ENCODE measurements at regions not wholly inside any gene's neighbourhood (a gene's known extent, or its start where the extent isn't known, plus 50 kb on each side); places are given as distances from the start of the nearest gene placed in this dataset.
A peak's percentile ranks its signal among the peaks of the same experiment; 100 is the strongest.
"Not testable (repeated sequence)": the region's sequence is repeated elsewhere in the genome, so short reads cannot be mapped to it uniquely, and the experiment has no call there.

DNA sequence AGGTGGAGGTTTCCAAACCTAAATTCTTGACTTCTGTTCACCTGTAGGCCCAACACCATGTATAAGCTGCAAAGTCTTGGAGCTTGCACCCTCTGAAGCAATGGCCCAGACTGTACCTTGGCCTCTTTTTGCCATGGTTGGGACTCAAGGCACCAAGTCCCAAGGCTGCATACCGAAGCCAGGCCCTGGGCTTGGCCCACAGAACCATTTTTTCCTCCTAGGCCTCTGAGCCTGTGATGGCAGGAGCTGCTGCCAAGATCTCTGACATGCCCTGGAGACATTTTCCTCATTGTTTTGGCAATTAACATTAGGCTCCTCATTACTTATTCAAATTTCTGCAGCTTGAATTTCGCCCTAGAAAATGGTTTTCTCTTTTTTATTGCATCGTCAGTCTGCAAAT, 297.9 kb downstream of the OXSM start:
- Histone ChIP-seq H3K27me3 (ENCODE audit: control insufficient read depth, insufficient read depth, low read length) (no peaks in the 10 kb centered on the region), H3K36me3 (replicated peaks; ENCODE audit: control insufficient read depth, insufficient read depth, low read length) (no peaks in the 10 kb centered on the region), H3K4me3 (ENCODE audit: insufficient read depth, low read depth, low read length) (no peak overlapping the region)
- DNase-seq, result no peak

DNA sequence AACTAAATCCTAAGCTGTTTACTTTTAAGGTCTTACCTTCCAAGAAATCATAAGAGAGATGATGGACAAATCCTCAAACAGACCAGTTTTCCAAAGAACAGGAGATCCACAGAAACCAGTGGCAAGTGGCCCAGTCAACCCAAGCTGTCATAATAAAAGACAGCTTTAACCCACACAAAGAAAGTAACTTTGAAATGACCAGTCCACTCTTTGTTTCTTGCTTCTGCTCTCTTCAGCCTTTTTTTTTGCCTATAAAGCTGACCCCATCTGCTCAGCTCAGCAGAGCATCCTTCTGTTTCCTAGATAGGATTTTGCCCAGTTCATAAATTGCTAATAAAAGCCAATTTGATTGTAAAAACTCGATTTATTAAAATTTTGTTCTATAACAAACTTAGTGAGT, 299.4 kb downstream of the OXSM start:
- Histone ChIP-seq H3K36me3 (replicated peaks; ENCODE audit: control insufficient read depth, insufficient read depth, low read length) (no peaks in the 10 kb centered on the region), H3K27me3 (ENCODE audit: control insufficient read depth, insufficient read depth, low read length) (no peaks in the 10 kb centered on the region), H3K4me3 (ENCODE audit: insufficient read depth, low read depth, low read length) (no peak overlapping the region)
- no peak for DNase-seq

DNA sequence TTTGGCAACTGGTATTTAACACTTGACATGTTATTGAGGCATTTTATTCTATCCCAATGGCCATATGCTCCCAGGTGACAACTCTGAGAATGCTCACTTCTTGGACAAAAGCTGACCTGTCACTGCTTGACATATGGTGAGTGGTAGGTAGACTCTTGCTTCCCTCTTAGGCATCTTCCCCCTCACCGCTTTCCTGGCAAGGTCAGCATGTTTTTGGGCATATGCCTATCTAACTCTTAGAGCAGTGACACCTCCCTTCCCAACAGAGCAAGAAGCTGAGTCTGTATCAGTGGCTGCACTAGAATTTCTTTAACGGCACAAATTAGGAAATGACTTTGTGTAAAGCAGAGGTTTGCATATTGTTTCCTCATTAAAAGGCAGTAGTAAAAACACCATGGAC, 300.7 kb downstream of the OXSM start:
- Histone ChIP-seq H3K4me3 (ENCODE audit: insufficient read depth, low read depth, low read length) (no peak overlapping the region), H3K36me3 (replicated peaks; ENCODE audit: control insufficient read depth, insufficient read depth, low read length) (no peaks in the 10 kb centered on the region), H3K27me3 (ENCODE audit: control insufficient read depth, insufficient read depth, low read length) (no peaks in the 10 kb centered on the region)
- no peak for DNase-seq

DNA sequence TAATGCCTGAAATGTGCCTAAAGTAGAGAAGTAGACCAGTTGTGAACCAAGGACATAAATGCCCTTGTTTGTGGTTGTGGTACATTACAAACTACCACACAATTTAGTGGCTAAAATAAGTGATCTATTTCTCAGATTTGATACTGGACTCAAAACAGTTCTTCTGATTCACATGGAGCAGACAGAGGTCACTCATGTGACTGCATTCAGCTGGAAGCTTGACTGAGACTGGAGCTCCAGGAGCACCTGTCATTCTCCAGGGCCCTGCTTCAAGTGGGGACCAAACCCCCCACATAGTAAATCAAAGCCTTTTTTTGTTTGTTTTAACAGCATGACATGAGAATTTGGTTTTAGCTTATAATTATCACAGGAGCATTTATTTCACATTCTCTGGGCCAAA, 301.2 kb downstream of the OXSM start:
- H3K27me3 ChIP-seq (ENCODE audit: control insufficient read depth, insufficient read depth, low read length), result no peaks in the 10 kb centered on the region
- H3K36me3 ChIP-seq (replicated peaks; ENCODE audit: control insufficient read depth, insufficient read depth, low read length), result no peaks in the 10 kb centered on the region
- no peak for DNase-seq
- H3K4me3 ChIP-seq (ENCODE audit: insufficient read depth, low read depth, low read length), result no peak overlapping the region

DNA sequence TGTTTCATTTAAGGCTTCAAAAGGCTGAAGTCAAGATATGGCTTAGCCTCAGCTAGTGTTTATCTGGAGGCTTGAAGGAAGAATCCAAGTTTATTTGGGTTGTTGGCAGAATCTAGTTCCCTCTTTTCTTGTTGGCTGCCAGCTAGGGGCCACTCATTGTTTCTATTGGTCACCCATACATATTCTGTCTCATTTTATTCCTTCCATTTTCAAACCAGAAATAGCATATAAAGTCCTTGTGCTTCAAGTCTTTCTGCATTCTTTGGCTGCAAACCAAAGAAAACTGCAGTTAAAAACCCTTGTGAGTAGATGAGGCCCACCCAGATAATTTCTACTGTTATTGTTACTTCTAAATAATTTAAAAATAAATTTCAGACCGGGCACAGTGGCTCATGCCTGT, 301.7 kb downstream of the OXSM start:
- H3K27me3 ChIP-seq (ENCODE audit: control insufficient read depth, insufficient read depth, low read length), result no peaks in the 10 kb centered on the region
- DNase-seq, result no peak
- H3K4me3 ChIP-seq (ENCODE audit: insufficient read depth, low read depth, low read length), result no peak overlapping the region
- no peaks in the 10 kb centered on the region for H3K36me3 ChIP-seq (replicated peaks; ENCODE audit: control insufficient read depth, insufficient read depth, low read length)

DNA sequence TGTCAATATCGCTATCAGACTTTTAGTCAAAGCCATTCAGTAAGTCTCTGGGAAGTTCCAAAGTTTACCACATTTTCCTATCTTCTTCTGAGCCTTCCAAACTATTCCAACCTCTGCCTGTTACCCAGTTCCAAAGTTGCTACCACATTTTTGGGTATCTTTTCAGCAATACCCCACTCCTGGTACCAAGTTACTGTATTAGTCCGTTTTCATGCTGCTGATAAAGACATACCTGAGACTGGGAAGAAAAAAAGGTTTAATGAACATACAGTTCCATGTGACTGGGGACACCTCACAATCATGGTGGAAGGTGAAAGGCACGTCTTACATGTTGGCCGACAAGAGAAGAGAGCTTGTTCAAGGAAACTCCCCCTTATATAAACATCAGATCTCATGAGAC, 307.2 kb downstream of the OXSM start:
- DNase-seq; H3K27me3 ChIP-seq (ENCODE audit: control insufficient read depth, insufficient read depth, low read length); H3K36me3 ChIP-seq (replicated peaks; ENCODE audit: control insufficient read depth, insufficient read depth, low read length); H3K4me3 ChIP-seq (ENCODE audit: insufficient read depth, low read depth, low read length): not testable (repeated sequence)

DNA sequence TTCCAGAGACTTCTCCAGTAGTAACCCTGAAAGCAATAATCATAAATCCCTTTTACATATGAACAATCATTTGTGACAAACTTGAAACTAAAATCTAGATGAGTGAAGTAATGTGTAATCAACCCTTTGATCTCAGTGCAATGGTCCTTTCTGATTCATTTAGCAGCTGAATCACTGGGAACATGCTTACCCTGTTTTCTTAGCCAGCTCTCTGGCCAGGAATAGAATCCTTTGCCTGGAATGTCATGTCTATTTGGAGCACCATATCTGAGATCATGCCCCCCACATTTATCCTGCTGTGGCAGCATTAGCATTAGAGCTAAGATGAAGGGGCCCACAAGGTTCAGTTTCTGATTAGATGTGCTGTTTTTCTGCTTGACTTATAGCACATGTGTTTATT, 309.8 kb downstream of the OXSM start:
- Histone ChIP-seq H3K27me3 (ENCODE audit: control insufficient read depth, insufficient read depth, low read length) (no peaks in the 10 kb centered on the region), H3K36me3 (replicated peaks; ENCODE audit: control insufficient read depth, insufficient read depth, low read length) (no peaks in the 10 kb centered on the region), H3K4me3 (ENCODE audit: insufficient read depth, low read depth, low read length) (no peak overlapping the region)
- no peak for DNase-seq

DNA sequence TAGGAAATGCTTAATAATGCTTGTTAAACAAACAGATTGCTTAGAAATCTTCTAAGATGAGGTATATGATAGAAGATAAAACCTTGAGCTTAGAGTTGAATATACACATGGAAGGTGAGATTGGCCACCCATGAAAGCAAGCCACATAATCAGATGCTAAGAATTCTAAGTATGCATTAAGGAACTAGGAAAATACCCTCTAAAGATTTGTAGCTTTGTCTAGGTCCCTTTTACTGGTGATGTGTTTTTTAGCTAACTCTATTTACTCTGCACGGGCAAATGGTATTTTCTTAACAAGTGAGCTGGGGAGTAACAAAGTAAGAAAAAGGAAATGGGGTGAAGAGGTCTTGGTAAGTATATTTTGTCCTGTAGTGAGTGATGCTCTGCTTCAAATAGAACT, 310.3 kb downstream of the OXSM start:
- H3K4me3 ChIP-seq (ENCODE audit: insufficient read depth, low read depth, low read length), result no peak overlapping the region
- no peak for DNase-seq
- no peaks in the 10 kb centered on the region for H3K36me3 ChIP-seq (replicated peaks; ENCODE audit: control insufficient read depth, insufficient read depth, low read length)
- H3K27me3 ChIP-seq (ENCODE audit: control insufficient read depth, insufficient read depth, low read length), result no peaks in the 10 kb centered on the region

DNA sequence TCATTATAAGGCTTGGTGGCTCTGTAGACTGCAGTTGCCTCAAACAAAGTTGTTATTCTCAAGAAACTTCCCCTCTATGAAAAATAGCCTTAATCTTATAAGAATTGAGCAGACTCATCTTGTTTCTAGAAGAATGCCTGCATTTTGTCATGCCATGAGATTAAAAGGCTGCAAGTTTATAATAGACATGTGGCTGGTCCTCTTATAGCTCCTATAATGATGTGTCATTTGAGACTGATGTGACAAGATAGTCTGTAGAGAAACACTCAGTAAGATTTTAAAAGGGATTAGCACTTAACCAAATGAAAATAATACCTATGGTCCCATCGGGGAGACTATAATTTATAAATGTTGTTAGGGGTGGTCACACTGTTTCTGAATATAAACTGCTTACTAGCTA, 312.5 kb downstream of the OXSM start:
- H3K27me3 ChIP-seq (ENCODE audit: control insufficient read depth, insufficient read depth, low read length), result no peaks in the 10 kb centered on the region

DNA sequence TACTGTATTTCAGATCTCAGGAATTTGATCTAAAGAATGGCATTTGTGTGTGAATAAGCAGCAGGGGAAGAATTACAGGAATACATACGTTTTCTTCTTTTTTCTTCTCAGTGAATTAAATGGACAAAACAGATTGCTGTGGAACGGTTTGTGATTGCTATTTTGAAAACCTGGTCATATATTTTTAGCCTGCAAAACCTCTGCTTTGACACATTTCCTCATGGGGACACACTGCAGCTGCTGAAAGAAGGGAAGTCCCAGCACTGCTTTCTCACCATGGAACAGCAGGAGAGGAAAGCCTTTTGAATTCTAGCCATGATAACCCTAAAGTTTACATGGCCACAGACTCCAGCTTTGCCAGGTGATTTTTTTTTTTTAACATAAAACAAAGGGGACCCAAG, 315.0 kb downstream of the OXSM start:
- Histone ChIP-seq H3K27me3 (ENCODE audit: control insufficient read depth, insufficient read depth, low read length) (no peaks in the 10 kb centered on the region), H3K4me3 (ENCODE audit: insufficient read depth, low read depth, low read length) (no peak overlapping the region), H3K36me3 (replicated peaks; ENCODE audit: control insufficient read depth, insufficient read depth, low read length) (no peaks in the 10 kb centered on the region)
- DNase-seq, result peak; percentile 3

More for the DNA sequence above, 312.5 kb downstream of the OXSM start:
- Histone ChIP-seq H3K4me3 (ENCODE audit: insufficient read depth, low read depth, low read length) (no peak overlapping the region), H3K36me3 (replicated peaks; ENCODE audit: control insufficient read depth, insufficient read depth, low read length) (no peaks in the 10 kb centered on the region)
- no peak for DNase-seq

DNA sequence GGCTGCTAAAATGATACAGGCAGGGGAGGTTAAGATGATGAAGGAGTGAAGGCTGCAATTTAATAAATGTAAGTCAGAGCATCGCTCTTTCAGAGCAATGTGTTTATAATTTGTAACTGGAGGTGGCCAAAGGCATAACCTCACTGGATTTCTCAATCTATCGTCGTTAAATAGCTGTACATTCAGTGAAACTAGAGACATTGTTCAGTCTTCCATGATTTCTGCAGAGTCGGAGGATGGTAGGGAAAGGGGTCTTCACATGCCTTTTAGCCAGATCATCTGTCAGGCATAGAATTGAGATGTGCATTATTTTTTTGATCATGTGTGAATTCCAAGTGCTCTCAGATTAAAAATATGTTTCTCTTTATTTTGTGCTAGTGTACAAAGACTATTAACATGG, 315.4 kb downstream of the OXSM start:
- no peaks in the 10 kb centered on the region for H3K36me3 ChIP-seq (replicated peaks; ENCODE audit: control insufficient read depth, insufficient read depth, low read length)
- H3K27me3 ChIP-seq (ENCODE audit: control insufficient read depth, insufficient read depth, low read length), result no peaks in the 10 kb centered on the region
- no peak for DNase-seq
- no peak overlapping the region for H3K4me3 ChIP-seq (ENCODE audit: insufficient read depth, low read depth, low read length)

DNA sequence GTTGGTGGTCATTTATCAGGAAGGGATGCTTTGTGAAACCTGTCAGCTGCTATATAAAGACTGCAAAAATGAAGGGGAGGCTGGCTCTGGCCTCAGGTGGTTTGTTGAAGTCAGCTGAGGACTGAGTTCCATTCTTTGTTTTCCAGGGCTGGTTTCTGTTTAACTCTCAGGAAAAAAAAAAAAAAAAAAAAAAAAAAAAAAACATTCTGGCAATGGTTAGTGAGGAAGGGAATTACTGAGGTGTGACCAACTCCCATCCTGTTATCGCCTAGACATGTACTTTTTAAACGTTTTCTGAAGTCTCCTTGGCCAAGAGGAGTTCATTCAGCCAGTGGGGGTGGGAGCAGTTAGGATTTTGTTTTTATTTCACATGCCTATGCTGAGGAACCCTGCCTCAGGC, 316.3 kb downstream of the OXSM start:
- H3K36me3 ChIP-seq (replicated peaks; ENCODE audit: control insufficient read depth, insufficient read depth, low read length), result no peaks in the 10 kb centered on the region
- DNase-seq, result no peak
- no peak overlapping the region for H3K4me3 ChIP-seq (ENCODE audit: insufficient read depth, low read depth, low read length)
- no peaks in the 10 kb centered on the region for H3K27me3 ChIP-seq (ENCODE audit: control insufficient read depth, insufficient read depth, low read length)

DNA sequence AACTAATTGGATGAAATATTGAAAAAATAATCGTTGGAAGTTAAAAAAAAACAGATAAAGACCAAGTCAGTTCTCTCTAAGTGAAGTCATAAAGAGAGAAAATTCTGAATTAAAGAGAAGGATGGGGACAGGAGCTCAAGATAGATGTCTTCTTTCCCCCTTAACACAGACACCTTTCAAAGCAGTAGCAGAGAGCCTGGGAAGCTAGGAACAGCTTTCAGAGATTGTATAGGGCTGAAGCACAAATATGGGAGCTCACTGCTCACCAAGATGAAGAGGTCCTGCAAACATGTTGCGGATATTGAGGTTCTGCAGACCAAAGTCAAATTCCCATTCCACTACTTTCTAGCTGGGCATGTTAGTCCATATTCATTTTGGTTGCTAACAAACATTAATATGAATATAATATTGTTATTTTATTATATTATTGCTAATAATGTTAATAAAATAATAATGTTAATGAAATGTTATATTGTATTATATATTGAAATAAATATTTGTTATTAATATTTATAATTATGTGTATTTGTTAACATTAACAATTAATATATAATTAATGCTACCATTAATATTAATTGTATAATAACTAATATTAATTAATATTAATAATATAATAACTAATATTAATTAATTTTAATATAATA, 319.1 kb downstream of the OXSM start:
- Histone ChIP-seq H3K27me3 (ENCODE audit: control insufficient read depth, insufficient read depth, low read length) (no peaks in the 10 kb centered on the region), H3K36me3 (replicated peaks; ENCODE audit: control insufficient read depth, insufficient read depth, low read length) (no peaks in the 10 kb centered on the region), H3K4me3 (ENCODE audit: insufficient read depth, low read depth, low read length) (no peak overlapping the region)
- no peak for DNase-seq

DNA sequence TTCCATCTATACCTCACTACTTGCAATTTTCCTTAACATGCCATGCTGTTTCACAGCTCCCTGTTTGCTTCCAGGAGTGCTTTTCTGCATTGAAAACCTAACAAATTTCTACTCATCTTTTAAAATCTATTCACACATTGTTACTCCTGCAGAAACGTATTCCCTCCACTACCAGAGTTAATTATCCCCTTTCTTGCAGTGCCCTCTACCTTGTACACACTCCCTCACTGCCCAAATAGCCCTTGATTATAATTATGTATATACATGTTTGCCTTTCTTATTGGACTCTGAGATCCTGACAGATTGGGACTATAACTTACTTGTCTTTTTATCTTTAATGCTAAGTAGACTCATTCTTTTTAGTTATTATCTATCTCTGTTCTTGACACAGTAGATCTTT, 325.0 kb downstream of the OXSM start:
- no peak for DNase-seq
- no peaks in the 10 kb centered on the region for H3K36me3 ChIP-seq (replicated peaks; ENCODE audit: control insufficient read depth, insufficient read depth, low read length)

DNA sequence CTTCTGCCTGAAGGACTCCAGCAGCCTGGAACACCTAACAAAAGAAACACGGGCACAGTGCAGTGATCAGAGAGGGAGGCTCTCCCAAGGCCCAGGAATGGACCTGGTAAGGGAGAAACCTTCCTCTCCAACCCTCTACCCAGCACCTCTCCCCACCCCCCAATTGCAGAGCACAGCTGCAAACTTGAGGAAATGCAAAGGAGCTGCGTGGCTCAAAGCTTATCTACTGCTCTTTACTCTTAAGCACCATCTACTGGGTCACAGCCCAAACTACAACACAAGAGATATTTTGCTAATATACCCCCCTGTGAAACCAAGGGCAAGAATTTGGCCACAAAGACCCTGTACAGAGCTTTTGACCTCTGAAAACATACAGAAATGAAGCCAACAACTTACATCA, 328.3 kb downstream of the OXSM start:
- no peak overlapping the region for H3K4me3 ChIP-seq (ENCODE audit: insufficient read depth, low read depth, low read length)
- peak; percentile 22 for DNase-seq
- H3K27me3 ChIP-seq (ENCODE audit: control insufficient read depth, insufficient read depth, low read length), result no peaks in the 10 kb centered on the region
- no peaks in the 10 kb centered on the region for H3K36me3 ChIP-seq (replicated peaks; ENCODE audit: control insufficient read depth, insufficient read depth, low read length)

More for the DNA sequence above, 325.0 kb downstream of the OXSM start:
- H3K27me3 ChIP-seq (ENCODE audit: control insufficient read depth, insufficient read depth, low read length), result no peaks in the 10 kb centered on the region
- H3K4me3 ChIP-seq (ENCODE audit: insufficient read depth, low read depth, low read length), result no peak overlapping the region

DNA sequence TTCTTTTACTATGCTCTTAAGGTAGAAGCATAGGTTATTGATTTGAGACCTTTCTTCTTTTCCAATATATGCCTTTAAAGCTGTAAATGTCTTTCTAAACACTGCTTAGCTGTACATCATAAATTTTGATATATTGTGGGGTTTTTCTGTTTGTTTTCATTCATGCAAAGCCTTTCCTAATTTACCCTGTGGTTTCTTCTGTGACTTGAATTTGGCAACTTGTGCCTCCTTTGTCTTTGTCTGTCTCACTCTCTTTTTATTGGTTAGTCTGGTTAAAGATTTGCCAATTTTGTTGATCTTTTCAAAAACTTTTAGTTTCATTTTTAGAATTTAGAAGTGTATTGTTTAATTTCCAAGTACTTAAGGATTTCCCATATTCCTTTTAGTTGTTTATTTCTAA, 343.1 kb downstream of the OXSM start:
- Histone ChIP-seq H3K36me3 (replicated peaks; ENCODE audit: control insufficient read depth, insufficient read depth, low read length) (no peaks in the 10 kb centered on the region), H3K27me3 (ENCODE audit: control insufficient read depth, insufficient read depth, low read length) (no peaks in the 10 kb centered on the region), H3K4me3 (ENCODE audit: insufficient read depth, low read depth, low read length) (no peak overlapping the region)
- no peak for DNase-seq

Data from H7 (cell line).